GM12891 (cell line): ENCODE measurements at regions not wholly inside any gene's neighbourhood (a gene's known extent, or its start where the extent isn't known, plus 50 kb on each side); places are given as distances from the start of the nearest gene placed in this dataset.
A peak's percentile ranks its signal among the peaks of the same experiment; 100 is the strongest.
"Not testable (repeated sequence)": the region's sequence is repeated elsewhere in the genome, so short reads cannot be mapped to it uniquely, and the experiment has no call there.

Experiments used
- DNase-seq: peaks from one replicate; pipeline ENCODE4 v3.0.0; 2011; ENCODE audit warnings: low spot score; ENCODE audit not compliant: insufficient read length
- FAIRE-seq: peaks from 2 replicates; lab custom pipeline; 2011; peaks lifted over from hg19 to GRCh38; lab: Jason Lieb, UNC
- PAX5 ChIP-seq: IDR thresholded peaks from 2 replicates; pipeline ENCODE4 v1.6.1; 2011; ENCODE audit warnings: low read length, moderate library complexity, mild to moderate bottlenecking; ENCODE audit not compliant: insufficient read depth, severe bottlenecking
- POLR2A ChIP-seq: IDR thresholded peaks from 2 replicates; pipeline ENCODE4 v1.6.1; 2011; ENCODE audit warnings: low read depth, low read length, control low read depth
- POLR2AphosphoS5 ChIP-seq: IDR thresholded peaks from 2 replicates; pipeline ENCODE4 v1.6.1; 2011; ENCODE audit warnings: low read depth, low read length, control low read depth
- POU2F2 ChIP-seq: IDR thresholded peaks from 2 replicates; pipeline ENCODE4 v1.6.1; 2011; ENCODE audit warnings: low read depth, mild to moderate bottlenecking, control low read depth, low read length, moderate library complexity
- SPI1 ChIP-seq: IDR thresholded peaks from 2 replicates; pipeline ENCODE4 v1.6.1; 2011; ENCODE audit warnings: low read depth, low read length, control low read depth
- TAF1 ChIP-seq: IDR thresholded peaks from 2 replicates; pipeline ENCODE4 v1.6.1; 2011; ENCODE audit warnings: low read depth, low read length, control low read depth

DNA sequence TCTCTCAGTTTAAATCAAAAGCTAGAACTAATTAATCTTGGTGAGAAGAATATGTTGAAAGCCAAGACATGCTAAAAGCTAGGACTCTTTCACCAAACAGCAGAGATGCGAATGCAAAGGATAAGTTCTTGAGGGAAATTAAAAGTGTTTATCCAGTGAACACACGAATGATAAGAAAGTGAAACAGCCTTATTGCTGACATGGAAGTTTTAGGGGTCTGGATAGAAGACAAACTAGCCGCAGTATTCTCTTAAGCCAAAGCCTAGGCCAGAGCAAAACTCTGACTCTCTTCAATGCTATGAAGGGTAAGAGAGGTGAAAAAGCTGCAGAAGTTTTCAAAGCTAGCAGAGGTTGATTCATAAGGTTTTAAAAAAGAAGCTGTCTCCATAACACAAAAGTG, 103.0 kb downstream of the UFM1 start:
- FAIRE-seq (no peak), DNase-seq (no peak)
- no peak for TF ChIP-seq SPI1

DNA sequence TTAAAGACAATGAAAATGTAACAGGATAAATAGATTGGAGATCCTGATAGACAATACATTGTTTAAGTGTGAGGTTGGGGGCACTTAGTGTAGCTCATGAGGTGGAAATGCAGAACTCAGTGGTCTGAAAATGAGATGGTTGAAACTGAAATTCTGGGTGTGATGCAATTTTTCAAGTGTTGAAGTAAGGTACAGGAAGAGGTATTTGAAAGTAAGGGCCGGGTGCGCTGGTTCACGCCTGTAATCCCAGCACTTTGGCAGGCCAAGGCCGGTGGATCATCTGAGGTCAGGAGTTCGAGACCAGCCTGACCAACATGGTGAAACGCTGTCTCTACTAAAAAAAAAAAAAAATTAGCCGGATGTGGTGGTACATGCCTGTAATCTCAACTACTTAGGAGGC, 113.0 kb downstream of the UFM1 start:
- no peak for FAIRE-seq
- TF ChIP-seq TAF1 (no peak), SPI1 (0 out of 2 replicates have a peak, but pooled peaks have one; percentile 12)

DNA sequence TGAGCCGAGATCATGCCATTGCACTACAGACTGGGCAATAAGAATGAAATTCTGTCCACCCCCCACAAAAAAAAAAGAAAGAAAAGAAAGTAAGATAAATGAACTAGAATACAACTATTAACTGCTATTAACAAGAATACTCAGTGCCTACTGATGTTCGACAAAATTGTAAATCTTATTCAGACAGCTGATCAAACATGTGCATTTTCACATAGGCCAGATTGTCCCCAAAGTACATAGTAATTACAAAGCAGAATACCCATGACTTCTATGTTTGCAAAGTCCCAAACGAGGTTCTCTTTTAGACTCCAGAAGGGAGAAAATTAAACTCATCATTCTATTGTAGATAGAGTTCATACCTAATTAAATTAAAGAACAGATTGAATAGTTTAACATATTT, 113.4 kb downstream of the UFM1 start:
- TF ChIP-seq POLR2A (no peak), TAF1 (no peak), PAX5 (no peak), SPI1 (no peak), POLR2AphosphoS5 (no peak), POU2F2 (no peak)
- FAIRE-seq (no peak), DNase-seq (no peak)

More for the DNA sequence above, 113.0 kb downstream of the UFM1 start:
- no peak for DNase-seq

DNA sequence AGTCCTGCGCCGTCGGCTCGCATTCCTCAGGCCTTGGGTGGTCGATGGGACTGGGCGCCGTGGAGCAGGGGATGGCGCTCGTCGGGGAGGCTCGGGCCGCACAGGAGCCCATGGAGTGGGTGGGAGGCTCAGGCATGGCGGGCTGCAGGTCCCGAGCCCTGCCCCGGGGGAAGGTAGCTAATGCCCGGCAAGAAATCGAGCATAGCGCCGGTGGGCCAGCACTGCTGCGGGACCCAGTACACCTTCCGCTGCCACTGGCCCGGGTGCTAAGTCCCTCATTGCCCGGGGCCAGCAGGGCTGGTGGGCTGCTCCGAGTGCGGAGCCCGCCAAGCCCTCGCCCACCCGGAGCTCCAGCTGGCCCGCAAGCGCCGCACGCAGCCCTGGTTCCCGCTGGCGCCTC, 122.8 kb downstream of the UFM1 start:
- DNase-seq, FAIRE-seq: not testable (repeated sequence)

DNA sequence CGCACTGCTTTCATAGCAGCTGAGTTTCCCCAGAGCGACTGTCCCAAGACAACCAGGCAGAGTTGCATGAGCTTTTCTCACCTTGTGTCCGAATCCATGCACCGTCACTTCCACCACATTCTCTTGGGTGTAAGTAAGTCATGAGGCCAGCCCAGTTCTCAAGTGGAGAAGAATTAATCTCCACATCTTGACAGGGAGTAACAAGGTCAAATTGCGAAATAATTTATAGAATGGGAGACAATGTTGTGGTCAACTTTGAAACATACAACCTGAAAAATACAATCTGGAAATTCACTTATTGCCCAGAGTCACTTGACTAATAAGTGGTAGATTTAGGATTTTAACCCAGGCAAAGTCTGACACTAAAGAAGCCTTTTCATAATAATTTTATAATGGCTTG, 123.7 kb downstream of the UFM1 start:
- TF ChIP-seq POLR2AphosphoS5 (no peak), TAF1 (no peak), POLR2A (no peak), PAX5 (no peak), POU2F2 (no peak), SPI1 (no peak)
- DNase-seq (no peak), FAIRE-seq (no peak)

DNA sequence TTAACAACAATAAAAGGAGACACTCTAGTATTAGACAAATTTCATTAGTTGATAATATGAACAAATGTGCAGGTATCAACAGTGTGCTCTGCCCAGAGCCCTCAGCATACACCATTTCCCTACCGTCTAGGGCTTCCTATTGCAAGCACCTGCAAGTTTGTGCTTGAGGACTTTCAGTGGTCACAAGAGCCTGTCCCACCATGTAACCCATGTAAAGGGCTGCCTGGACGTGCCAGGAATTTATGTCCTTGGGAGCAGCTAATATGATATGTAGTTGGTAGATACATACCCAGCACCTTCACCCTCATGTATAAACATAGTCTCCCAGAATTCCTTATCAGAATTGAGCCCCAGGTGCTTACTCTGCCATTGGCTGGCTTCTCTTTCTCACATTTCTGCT, 128.0 kb downstream of the UFM1 start:
- FAIRE-seq (no peak), DNase-seq (no peak)
- no peak for TF ChIP-seq POU2F2

DNA sequence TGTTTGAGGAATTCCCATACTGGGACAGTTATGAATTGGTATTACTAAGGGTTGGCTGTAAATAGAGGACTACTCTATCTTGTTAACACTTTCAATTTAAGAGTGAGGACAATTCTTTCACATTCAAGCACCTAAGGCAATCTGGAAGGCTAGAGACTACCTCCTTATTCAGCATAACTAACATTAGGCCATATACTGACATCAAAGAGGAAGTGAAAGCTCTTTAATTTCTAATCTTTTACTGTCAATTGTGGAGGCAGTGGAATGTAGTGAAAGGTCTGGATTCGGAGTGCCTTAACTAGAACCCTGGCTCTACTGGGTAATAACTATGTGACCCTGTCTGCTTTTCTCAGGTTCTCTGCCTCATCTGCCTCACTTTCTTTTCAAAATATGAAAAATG, 134.0 kb downstream of the UFM1 start:
- TF ChIP-seq POLR2AphosphoS5 (no peak), TAF1 (no peak), POLR2A (no peak), PAX5 (no peak), SPI1 (peak; percentile 80)

DNA sequence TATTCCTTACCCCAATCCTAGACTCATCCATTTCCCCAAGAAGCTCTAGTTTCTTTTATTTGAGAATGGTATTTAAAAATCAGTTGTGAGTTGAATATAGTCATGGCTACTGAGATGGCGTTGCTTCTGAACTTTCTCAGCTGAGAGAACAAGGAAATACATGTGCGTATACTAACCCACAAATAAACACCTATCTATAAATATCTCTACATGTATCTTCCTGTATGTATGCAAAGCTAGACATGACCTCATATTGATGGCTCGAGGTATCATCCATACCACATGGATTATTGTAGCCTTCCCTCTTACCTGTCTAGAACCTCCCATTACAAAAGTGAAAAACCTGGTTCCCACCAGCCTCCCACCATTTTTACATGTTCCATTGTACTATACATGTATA, 141.0 kb downstream of the UFM1 start:
- FAIRE-seq (no peak), DNase-seq (no peak)
- TF ChIP-seq PAX5 (no peak), SPI1 (no peak), TAF1 (no peak), POLR2A (no peak), POU2F2 (no peak), POLR2AphosphoS5 (no peak)

More for the DNA sequence above, 134.0 kb downstream of the UFM1 start:
- DNase-seq (no peak), FAIRE-seq (no peak)

DNA sequence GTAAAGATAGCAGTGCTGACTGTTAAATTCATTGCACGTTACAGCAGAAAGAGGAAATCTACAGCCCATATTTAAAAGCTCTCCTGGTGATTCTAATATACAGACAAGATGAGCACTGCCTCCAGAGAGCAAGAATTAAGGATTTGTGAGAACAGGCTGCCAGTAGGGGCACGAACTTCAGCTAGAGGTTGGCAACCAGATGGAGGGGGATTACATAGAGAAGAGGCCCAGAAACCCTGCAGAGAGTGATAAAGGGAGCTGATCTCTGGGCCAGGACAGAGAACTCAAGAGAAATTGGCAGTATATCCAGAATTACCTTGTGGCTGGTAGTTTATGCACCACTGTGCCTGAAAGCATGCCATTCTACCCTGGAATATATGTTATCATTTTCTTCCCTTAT, 144.8 kb downstream of the UFM1 start:
- no peak for FAIRE-seq
- no peak for TF ChIP-seq POLR2AphosphoS5
- no peak for TF ChIP-seq PAX5
- no peak for TF ChIP-seq POLR2A
- no peak for TF ChIP-seq POU2F2
- no peak for TF ChIP-seq SPI1
- no peak for TF ChIP-seq TAF1
- DNase-seq: no peak

DNA sequence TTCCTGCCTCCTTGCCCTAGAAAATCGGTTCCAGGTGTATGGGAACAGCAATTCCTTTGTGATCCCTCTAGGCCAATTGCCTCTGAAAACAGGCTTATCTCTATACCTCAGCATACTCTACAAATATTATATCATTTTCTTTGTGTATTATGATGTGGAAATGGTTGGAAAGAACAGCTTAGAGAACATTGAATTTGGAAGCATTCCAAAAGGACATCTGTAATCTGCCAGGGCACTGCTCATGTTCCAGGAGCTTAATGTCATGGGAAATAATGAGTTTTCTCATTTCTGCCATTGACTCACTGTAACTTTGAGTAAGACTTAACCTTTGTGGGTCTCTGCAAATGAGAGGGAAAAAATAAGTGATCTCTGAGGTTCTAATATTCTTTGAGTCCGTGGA, 147.3 kb downstream of the UFM1 start:
- TF ChIP-seq PAX5 (no peak), POLR2AphosphoS5 (no peak), POLR2A (no peak), SPI1 (no peak), TAF1 (no peak), POU2F2 (no peak)
- DNase-seq (no peak), FAIRE-seq (no peak)

DNA sequence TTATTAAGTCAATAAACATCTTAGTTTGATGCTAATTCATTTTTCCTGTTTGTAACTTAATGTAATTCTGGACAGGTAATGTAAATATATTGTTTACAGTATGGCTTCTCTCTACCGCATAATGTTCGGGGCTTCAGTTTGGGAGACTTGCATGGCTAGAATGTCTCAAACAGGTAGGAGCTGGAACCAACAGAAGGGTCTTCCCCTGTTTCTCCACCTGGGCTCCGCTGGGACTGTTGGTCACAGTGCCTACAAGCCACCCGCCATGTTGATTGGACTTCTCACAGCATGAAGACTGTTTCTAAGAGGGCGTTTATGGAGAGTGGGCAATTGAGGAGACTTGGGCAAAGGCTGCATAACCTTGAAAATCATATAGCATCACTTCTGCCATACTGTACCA, 148.6 kb downstream of the UFM1 start:
- DNase-seq: no peak
- TF ChIP-seq TAF1: no peak
- no peak for TF ChIP-seq POLR2A
- TF ChIP-seq POLR2AphosphoS5: no peak
- no peak for TF ChIP-seq PAX5
- no peak for TF ChIP-seq SPI1
- TF ChIP-seq POU2F2: no peak
- FAIRE-seq: no peak
